ENCODE measurements at regions not wholly inside any gene's neighbourhood (a gene's known extent, or its start where the extent isn't known, plus 50 kb on each side); places are given as distances from the start of the nearest gene placed in this dataset.
"Not testable (repeated sequence)": the region's sequence is repeated elsewhere in the genome, so short reads cannot be mapped to it uniquely, and the experiment has no call there.

GRCh38 chr21:35840949-35841348, 219.4 kb downstream of the SETD4 start:
- no peak for DNase-seq

GRCh38 chr21:35840197-35840799, 220.0 kb downstream of the SETD4 start:
- DNase-seq: peak; percentile 73 to 85

- DNase-seq: no peak
Observed at GRCh38 chr21:35838987-35839763, 221.2 kb downstream of the SETD4 start.

- no peak for DNase-seq
Observed at GRCh38 chr21:35838350-35838749, 222.0 kb downstream of the SETD4 start.

- DNase-seq: no peak
Observed at GRCh38 chr21:35833991-35834390, 226.3 kb downstream of the SETD4 start.

- DNase-seq: no peak
Observed at GRCh38 chr21:35833388-35833787, 226.9 kb downstream of the SETD4 start.

- no peak for DNase-seq
Observed at GRCh38 chr21:35831230-35831629, 229.1 kb downstream of the SETD4 start.

GRCh38 chr21:35829067-35829466, 231.3 kb downstream of the SETD4 start:
- no peak for DNase-seq

GRCh38 chr21:35828161-35828560, 232.2 kb downstream of the SETD4 start:
- DNase-seq: no peak

- DNase-seq: no peak
Observed at GRCh38 chr21:35827004-35827403, 233.3 kb downstream of the SETD4 start.

GRCh38 chr21:35825370-35826353, 234.7 kb downstream of the SETD4 start:
- DNase-seq: no peak

GRCh38 chr21:35824136-35824535, 236.2 kb downstream of the SETD4 start:
- no peak for DNase-seq

GRCh38 chr21:35819134-35819533, 241.2 kb downstream of the SETD4 start:
- no peak for DNase-seq

GRCh38 chr21:35818597-35818996, 241.7 kb downstream of the SETD4 start:
- DNase-seq: no peak

- no peak for DNase-seq
Observed at GRCh38 chr21:35814858-35815619, 245.3 kb downstream of the SETD4 start.

GRCh38 chr21:35812679-35813078, 247.6 kb downstream of the SETD4 start:
- no peak for DNase-seq

- no peak for DNase-seq
Observed at GRCh38 chr21:35811191-35811806, 249.0 kb downstream of the SETD4 start.

- no peak for DNase-seq
Observed at GRCh38 chr21:35810431-35810970, 249.8 kb downstream of the SETD4 start.

GRCh38 chr21:35801391-35801790, 258.9 kb downstream of the SETD4 start:
- DNase-seq: no peak

- DNase-seq: not testable (repeated sequence)
Observed at GRCh38 chr21:35800796-35801385, 259.4 kb downstream of the SETD4 start.

GRCh38 chr21:35796844-35797243, 263.5 kb downstream of the SETD4 start:
- no peak for DNase-seq

Data from Kasumi-1 (cell line).